Thyroid gland (tissue), 4 donors: ENCODE measurements at regions not wholly inside any gene's neighbourhood (a gene's known extent, or its start where the extent isn't known, plus 50 kb on each side); places are given as distances from the start of the nearest gene placed in this dataset.

Experiments
- DNase-seq, 2 donors: peaks; one replicate each; pipeline ENCODE4 v3.0.0-alpha.2; 2019
- H3K27ac ChIP-seq, 3 donors: fragments of 200-600 bp; sonication (generic); 1 replicate in 2 of 3; 2 replicates in 1 of 3; pipeline ENCODE4 v1.5.1; 2016 to 2019; ENCODE audit warnings: mild to moderate bottlenecking in 1 of 3, moderate library complexity in 1 of 3
- H3K27me3 ChIP-seq: fragments of 200-600 bp; sonication (generic); one replicate; pipeline ENCODE4 v1.5.1; 2019
- H3K36me3 ChIP-seq, 2 donors: fragments of 200-600 bp; sonication (generic); one replicate each; pipeline ENCODE4 v1.5.1; 2016 to 2019
- H3K4me1 ChIP-seq, 2 donors: fragments of 200-600 bp; sonication (generic); one replicate each; pipeline ENCODE4 v1.5.1; 2017 to 2019
- H3K4me3 ChIP-seq, 3 donors: fragments of 200-600 bp; sonication (generic); replicated peaks in 1 of 3; 1 replicate in 2 of 3; 2 replicates in 1 of 3; pipeline ENCODE4 v1.5.1; 2016; ENCODE audit warnings: mild to moderate bottlenecking in 1 of 3
- H3K9me3 ChIP-seq: fragments of 200-600 bp; sonication (generic); one replicate; pipeline ENCODE4 v1.5.1; 2017
- CTCF ChIP-seq, 6 experiments: fragments of 200-600 bp in 3 of 6; fragments of 450-650 bp in 3 of 6; sonication (generic) in 3 of 6; IDR thresholded peaks; one replicate each; pipeline ENCODE4 v1.5.1; 2016 to 2019; ENCODE audit warnings: antibody characterized with exemption in 6 of 6, mild to moderate bottlenecking in 2 of 6, inconsistent platforms in 1 of 6, moderate library complexity in 1 of 6
- POLR2A ChIP-seq, 2 donors: fragments of 450-650 bp; IDR thresholded peaks; one replicate each; pipeline ENCODE4 v1.6.1; 2017; ENCODE audit warnings: antibody characterized with exemption in 2 of 2, mild to moderate bottlenecking in 2 of 2, moderate library complexity in 1 of 2
- WGBS, 2 donors: methylation state at CpG; one replicate each; pipeline ENCODE4 v1.1.5; 2017; 5-methylcytosine and 5-hydroxymethylcytosine counted together
- intact Hi-C: fragments of 100-400 bp; cut with DNase I; formaldehyde crosslinking; loops from one replicate; pipeline ENCODE4 v1.15.1; 2023

- H3K27me3 ChIP-seq: no peaks in the 10 kb centered on the region
- no peak for DNase-seq
- H3K4me1 ChIP-seq: no peaks in the 10 kb centered on the region
- TF ChIP-seq CTCF (IDR thresholded peaks at IDR 0.05): no peak
- H3K27ac ChIP-seq: no peak overlapping the region
- intact Hi-C loops: no loop called here
- H3K9me3 ChIP-seq: no peaks in the 10 kb centered on the region
- no peak overlapping the region for H3K4me3 ChIP-seq
- no peaks in the 10 kb centered on the region for H3K36me3 ChIP-seq
- 71 to 72% methylated on average over 1 of the region's 1 CpG for WGBS, 2 donors
Measured at GRCh38 chr5:163369776-163370385, 67.5 kb upstream of the CCNG1 start.

- Histone ChIP-seq H3K9me3 (no peaks in the 10 kb centered on the region), H3K4me3 (no peak overlapping the region), H3K27me3 (no peaks in the 10 kb centered on the region), H3K4me1 (peaks cover 0 to under 1% of the 10 kb centered on the region in 2 donors), H3K36me3 (no peaks in the 10 kb centered on the region), H3K27ac (no peak overlapping the region)
- 70 to 82% methylated on average over 2 of the region's 2 CpGs for WGBS, 2 donors
- TF ChIP-seq CTCF (IDR thresholded peaks at IDR 0.05) (no peak), POLR2A (IDR thresholded peaks at IDR 0.05) (no peak)
- intact Hi-C loops: no loop called here
- DNase-seq: no peak
Measured at GRCh38 chr5:163373436-163374084, 63.8 kb upstream of the CCNG1 start.

GRCh38 chr5:163377982-163378381, 59.4 kb upstream of the CCNG1 start:
- no peaks in the 10 kb centered on the region for H3K9me3 ChIP-seq
- no peaks in the 10 kb centered on the region for H3K36me3 ChIP-seq
- no peak overlapping the region for H3K4me3 ChIP-seq
- H3K4me1 ChIP-seq: peaks cover 6 to 14% of the 10 kb centered on the region in 2 donors
- no peak for DNase-seq
- intact Hi-C loops: no loop called here
- H3K27ac ChIP-seq: no peak overlapping the region
- 71 to 86% methylated on average over 6 of the region's 6 CpGs for WGBS, 2 donors
- TF ChIP-seq CTCF (IDR thresholded peaks at IDR 0.05): no peak
- no peak for TF ChIP-seq POLR2A (IDR thresholded peaks at IDR 0.05)
- no peaks in the 10 kb centered on the region for H3K27me3 ChIP-seq

GRCh38 chr5:163379298-163380155, 57.9 kb upstream of the CCNG1 start:
- TF ChIP-seq CTCF (IDR thresholded peaks at IDR 0.05) (no peak), POLR2A (IDR thresholded peaks at IDR 0.05) (no peak)
- DNase-seq: peak; percentile 25 to 30

GRCh38 chr5:163381832-163382231, 55.6 kb upstream of the CCNG1 start:
- H3K9me3 ChIP-seq: no peaks in the 10 kb centered on the region
- H3K27ac ChIP-seq: no peak overlapping the region
- no peak overlapping the region for H3K4me3 ChIP-seq
- no peak for TF ChIP-seq POLR2A (IDR thresholded peaks at IDR 0.05)
- no peak for TF ChIP-seq CTCF (IDR thresholded peaks at IDR 0.05)
- no peaks in the 10 kb centered on the region for H3K36me3 ChIP-seq
- H3K4me1 ChIP-seq: peaks cover 6 to 14% of the 10 kb centered on the region in 2 donors
- 90 to 94% methylated on average over 3 of the region's 3 CpGs for WGBS, 2 donors
- H3K27me3 ChIP-seq: no peaks in the 10 kb centered on the region
- no peak for DNase-seq
- intact Hi-C loops: no loop called here

More at GRCh38 chr5:163379298-163380155, 57.9 kb upstream of the CCNG1 start:
- H3K27me3 ChIP-seq: no peaks in the 10 kb centered on the region
- H3K4me3 ChIP-seq: no peak overlapping the region
- no peaks in the 10 kb centered on the region for H3K9me3 ChIP-seq
- intact Hi-C loops: no loop called here
- no peaks in the 10 kb centered on the region for H3K36me3 ChIP-seq
- peaks cover 6 to 14% of the 10 kb centered on the region in 2 donors for H3K4me1 ChIP-seq
- 58 to 64% methylated on average over 7 of the region's 7 CpGs for WGBS, 2 donors
- H3K27ac ChIP-seq: peak overlapping the region in 2 of 3 donors; percentile 1 to 36
